HCT116 (cell line): ENCODE measurements at regions not wholly inside any gene's neighbourhood (a gene's known extent, or its start where the extent isn't known, plus 50 kb on each side); places are given as distances from the start of the nearest gene placed in this dataset.
"Not testable (repeated sequence)": the region's sequence is repeated elsewhere in the genome, so short reads cannot be mapped to it uniquely, and the experiment has no call there.

Source experiments
- ATAC-seq: fragments of 200-7000 bp; cut with Tn5 transposase; 2 replicates; pipeline ENCODE4 v1.9.1; 2020; ENCODE audit warnings: mild to moderate bottlenecking, moderate library complexity
- BruUV-seq: library from RNA; stranded (reverse); fragments of 400-500 nt; replicated peaks from 2 replicates; lab custom pipeline; 2021; lab: Mats Ljungman, UMichigan
- CTCF ChIA-PET: fragments of 300-600 bp; sonication (Branson Sonifier 250); formaldehyde crosslinking; loops from one replicate; lab custom pipeline; 2021; ENCODE audit warnings: antibody characterized with exemption; lab: Charles Lee
- POLR2A ChIA-PET: fragments of 300-600, 350-600 bp; sonication (Branson Sonifier 250); formaldehyde crosslinking; loops from one replicate; lab custom pipeline; 2021; ENCODE audit warnings: antibody characterized with exemption; lab: Charles Lee
- RAD21 ChIA-PET, 2 experiments: fragments of 300-600 bp; sonication (Branson Sonifier 250); formaldehyde crosslinking; loops; one replicate each; lab custom pipeline; 2023; ENCODE audit warnings: low total read pairs in 2 of 2; ENCODE audit not compliant: uncharacterized antibody in 2 of 2, unreplicated experiment in 2 of 2, low non-redundant PET in 1 of 2; lab: Charles Lee
- DNase-seq: peaks from one replicate; pipeline ENCODE4 v3.0.0-alpha.2; 2010; ENCODE audit warnings: low read depth, low spot score
- H2AFZ ChIP-seq: fragments of 200-600 bp; shearing (Covaris generic), sonication (generic); 2 replicates; pipeline ENCODE4 v1.6.1; 2017; ENCODE audit warnings: low read depth, mixed run types, mixed read lengths, antibody characterized with exemption, low read length; ENCODE audit not compliant: poor library complexity, severe bottlenecking
- H3K27ac ChIP-seq: 2 replicates; pipeline ENCODE4 v1.5.1; 2012; ENCODE audit warnings: low read depth, low read length
- H3K27me3 ChIP-seq: fragments of 200-600 bp; sonication (generic); 2 replicates; pipeline ENCODE4 v1.6.1; 2016; ENCODE audit warnings: mixed run types, low read length, mixed read lengths; ENCODE audit not compliant: insufficient read depth
- H3K36me3 ChIP-seq, 2 experiments: fragments of 200-500 bp in 1 of 2; fragments of 200-600 bp in 1 of 2; sonication (Bioruptor generic) in 1 of 2; sonication (generic) in 1 of 2; 2 replicates each; pipeline versions ENCODE4 v1.5.1 to v1.6.1; 2014 to 2016; ENCODE audit warnings: low read length in 2 of 2, inconsistent platforms in 1 of 2, mixed read lengths in 1 of 2, mixed run types in 1 of 2; ENCODE audit not compliant: insufficient read depth in 2 of 2, control insufficient read depth in 1 of 2
- H3K4me1 ChIP-seq, 2 experiments: fragments of 200-600 bp in 1 of 2; sonication (generic) in 1 of 2; 2 replicates each; pipeline versions ENCODE4 v1.5.1 to v1.6.1; 2012 to 2017; ENCODE audit warnings: low read length in 2 of 2, inconsistent platforms in 1 of 2, mild to moderate bottlenecking in 1 of 2, mixed read lengths in 1 of 2, mixed run types in 1 of 2, moderate library complexity in 1 of 2; ENCODE audit not compliant: insufficient read depth in 2 of 2, control insufficient read depth in 1 of 2
- H3K4me2 ChIP-seq: fragments of 200-600 bp; sonication (generic); 2 replicates; pipeline ENCODE4 v1.6.1; 2017; ENCODE audit warnings: mixed run types, low read length, mixed read lengths
- H3K4me3 ChIP-seq, 2 experiments: fragments of 200-600 bp in 1 of 2; sonication (generic) in 1 of 2; replicated peaks in 1 of 2; 2 replicates each; pipeline ENCODE4 v1.5.1; 2011 to 2016; ENCODE audit warnings: low read length in 2 of 2, control low read depth in 1 of 2, low read depth in 1 of 2, mild to moderate bottlenecking in 1 of 2, mixed read lengths in 1 of 2, mixed run types in 1 of 2
- H3K79me2 ChIP-seq: fragments of 200-600 bp; sonication (generic); 2 replicates; pipeline ENCODE4 v1.6.1; 2017; ENCODE audit warnings: mild to moderate bottlenecking, mixed run types, low read length, moderate library complexity, mixed read lengths; ENCODE audit not compliant: insufficient read depth
- H3K9ac ChIP-seq: fragments of 200-600 bp; sonication (generic); 2 replicates; pipeline ENCODE4 v1.6.1; 2016; ENCODE audit warnings: low read length, mixed read lengths
- H3K9me2 ChIP-seq: fragments of 200-600 bp; sonication (generic), shearing (Covaris generic); 2 replicates; pipeline ENCODE4 v1.6.1; 2017; ENCODE audit warnings: mixed run types, mild to moderate bottlenecking, moderate library complexity; ENCODE audit not compliant: insufficient read depth
- H3K9me3 ChIP-seq, 2 experiments: fragments of 200-500 bp in 1 of 2; fragments of 200-600 bp in 1 of 2; sonication (Bioruptor generic) in 1 of 2; sonication (generic) in 1 of 2; 2 replicates each; pipeline ENCODE4 v1.6.1; 2014 to 2017; ENCODE audit warnings: low read length in 2 of 2, mixed read lengths in 2 of 2, inconsistent platforms in 1 of 2, low read depth in 1 of 2, mild to moderate bottlenecking in 1 of 2, mixed run types in 1 of 2, moderate library complexity in 1 of 2; ENCODE audit not compliant: control insufficient read depth in 1 of 2, insufficient read depth in 1 of 2
- H4K20me1 ChIP-seq: fragments of 200-600 bp; sonication (generic), shearing (Covaris generic); 2 replicates; pipeline ENCODE4 v1.6.1; 2017; ENCODE audit warnings: mixed run types, mild to moderate bottlenecking, moderate library complexity; ENCODE audit not compliant: insufficient read depth
- CBX3 ChIP-seq: IDR thresholded peaks from 2 replicates; pipeline ENCODE4 v1.6.1; 2012; ENCODE audit warnings: low read depth
- CEBPB ChIP-seq: IDR thresholded peaks from 2 replicates; pipeline ENCODE4 v1.6.1; 2012; ENCODE audit warnings: low read depth
- EGR1 ChIP-seq: IDR thresholded peaks from 2 replicates; pipeline ENCODE4 v1.6.1; 2012; ENCODE audit warnings: low read depth
- FOSL1 ChIP-seq: IDR thresholded peaks from 2 replicates; pipeline ENCODE4 v1.6.1; 2012; ENCODE audit warnings: low read depth
- JUND ChIP-seq: IDR thresholded peaks from 2 replicates; pipeline ENCODE4 v1.6.1; 2012
- POLR2A ChIP-seq: IDR thresholded peaks from 2 replicates; pipeline ENCODE4 v1.7.0; 2011; ENCODE audit warnings: borderline replicate concordance; ENCODE audit not compliant: insufficient read depth, insufficient read length; ENCODE audit errors: extremely low read depth
- POLR2AphosphoS5 ChIP-seq: IDR thresholded peaks from 2 replicates; pipeline ENCODE4 v1.6.1; 2011; ENCODE audit warnings: mild to moderate bottlenecking, low read depth, low read length, moderate library complexity
- RAD21 ChIP-seq: IDR thresholded peaks from 2 replicates; pipeline ENCODE4 v1.6.1; 2012; ENCODE audit warnings: low read depth, mild to moderate bottlenecking
- SIN3A ChIP-seq: IDR thresholded peaks from 2 replicates; pipeline ENCODE4 v1.6.1; 2012; ENCODE audit warnings: low read depth
- SP1 ChIP-seq: IDR thresholded peaks from 2 replicates; pipeline ENCODE4 v1.6.1; 2012; ENCODE audit warnings: low read depth
- TCF7L2 ChIP-seq: IDR thresholded peaks from 2 replicates; pipeline ENCODE4 v1.7.0; 2011; ENCODE audit warnings: borderline replicate concordance, inconsistent platforms; ENCODE audit not compliant: insufficient read depth, insufficient read length; ENCODE audit errors: extremely low read depth
- YY1 ChIP-seq: IDR thresholded peaks from 2 replicates; pipeline ENCODE4 v1.6.1; 2011; ENCODE audit warnings: low read length, low read depth, moderate library complexity, mild to moderate bottlenecking; ENCODE audit not compliant: insufficient replicate concordance; ENCODE audit errors: extremely low read depth
- intact Hi-C: fragments of 100-400 bp; cut with micrococcal nuclease; formaldehyde crosslinking; loops from 2 replicates; pipeline ENCODE4 v1.10.0; 2022
- TF ChIP-seq, protein P1 (sequence below): IDR thresholded peaks from 2 replicates; pipeline ENCODE4 v1.6.1; 2011; ENCODE audit warnings: mild to moderate bottlenecking, low read length, moderate library complexity; ENCODE audit not compliant: insufficient replicate concordance; ENCODE audit errors: extremely low read depth
- TF ChIP-seq, protein P2 (sequence below): IDR thresholded peaks from 2 replicates; pipeline ENCODE4 v1.6.1; 2012
- TF ChIP-seq, protein P3 (sequence below): IDR thresholded peaks from 2 replicates; pipeline ENCODE4 v1.6.1; 2012

DNA sequence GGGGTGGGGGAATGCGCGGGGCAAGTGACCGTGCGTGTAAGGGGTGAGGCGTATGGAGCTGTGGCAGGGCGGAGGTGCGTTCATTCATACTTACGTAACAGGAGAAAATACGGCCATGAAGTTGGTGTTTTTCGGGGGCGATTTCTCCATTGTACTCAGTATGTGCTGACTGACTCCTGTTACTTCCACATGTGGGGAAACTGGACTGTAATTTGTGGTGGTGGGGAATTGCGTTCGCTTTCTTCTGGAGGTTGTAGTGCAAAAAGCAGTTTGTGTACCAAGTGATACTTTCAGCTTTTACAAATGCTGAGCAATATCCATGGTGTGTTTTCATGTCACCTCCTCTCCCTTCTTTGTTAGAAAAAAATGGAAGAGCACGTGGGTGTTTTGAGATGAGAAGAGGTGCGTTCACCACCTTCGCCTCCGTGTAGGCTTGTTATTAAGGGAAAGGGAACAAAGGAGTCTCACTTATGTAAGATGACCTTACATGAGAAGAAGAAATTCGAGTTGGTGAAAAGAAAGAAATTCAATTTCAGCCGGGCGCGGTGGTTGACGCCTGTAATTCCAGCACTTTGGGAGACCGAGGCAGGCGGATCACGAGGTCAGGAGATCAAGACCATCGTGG lies 181.1 kb upstream of the NOTCH2NLA start:
- DNase-seq (peak; percentile 97), ATAC-seq (peak; percentile 90)
- H3K4me1 ChIP-seq, H3K9me3 ChIP-seq, H3K4me3 ChIP-seq, CTCF ChIA-PET, intact Hi-C loops, H3K79me2 ChIP-seq, H3K9me2 ChIP-seq, H4K20me1 ChIP-seq, H2AFZ ChIP-seq, RAD21 ChIA-PET, H3K27me3 ChIP-seq, H3K36me3 ChIP-seq: not testable (repeated sequence)
- H3K27ac ChIP-seq = peak overlapping the region; percentile 17
- peak overlapping the region; percentile 20 for H3K9ac ChIP-seq
- H3K4me2 ChIP-seq = peak overlapping the region; percentile 31; the same call in 1 of the 2 replicates
- 0 out of 2 replicates have a peak, but pooled peaks have one; percentile 46 for TF ChIP-seq EGR1
- TF ChIP-seq JUND = peak; percentile 80
- TF ChIP-seq, protein P1, sequence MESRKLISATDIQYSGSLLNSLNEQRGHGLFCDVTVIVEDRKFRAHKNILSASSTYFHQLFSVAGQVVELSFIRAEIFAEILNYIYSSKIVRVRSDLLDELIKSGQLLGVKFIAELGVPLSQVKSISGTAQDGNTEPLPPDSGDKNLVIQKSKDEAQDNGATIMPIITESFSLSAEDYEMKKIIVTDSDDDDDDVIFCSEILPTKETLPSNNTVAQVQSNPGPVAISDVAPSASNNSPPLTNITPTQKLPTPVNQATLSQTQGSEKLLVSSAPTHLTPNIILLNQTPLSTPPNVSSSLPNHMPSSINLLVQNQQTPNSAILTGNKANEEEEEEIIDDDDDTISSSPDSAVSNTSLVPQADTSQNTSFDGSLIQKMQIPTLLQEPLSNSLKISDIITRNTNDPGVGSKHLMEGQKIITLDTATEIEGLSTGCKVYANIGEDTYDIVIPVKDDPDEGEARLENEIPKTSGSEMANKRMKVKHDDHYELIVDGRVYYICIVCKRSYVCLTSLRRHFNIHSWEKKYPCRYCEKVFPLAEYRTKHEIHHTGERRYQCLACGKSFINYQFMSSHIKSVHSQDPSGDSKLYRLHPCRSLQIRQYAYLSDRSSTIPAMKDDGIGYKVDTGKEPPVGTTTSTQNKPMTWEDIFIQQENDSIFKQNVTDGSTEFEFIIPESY = peak; percentile 85
- peak; percentile 48 for TF ChIP-seq SP1
- TF ChIP-seq POLR2AphosphoS5 = peak; percentile 93
- TF ChIP-seq POLR2A = peak; percentile 99
- TF ChIP-seq, protein P2, sequence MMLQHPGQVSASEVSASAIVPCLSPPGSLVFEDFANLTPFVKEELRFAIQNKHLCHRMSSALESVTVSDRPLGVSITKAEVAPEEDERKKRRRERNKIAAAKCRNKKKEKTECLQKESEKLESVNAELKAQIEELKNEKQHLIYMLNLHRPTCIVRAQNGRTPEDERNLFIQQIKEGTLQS = peak; percentile 24; the same call in 1 of the 2 replicates
- TF ChIP-seq FOSL1 = 0 out of 2 replicates have a peak, but pooled peaks have one; percentile 29
- peak; percentile 68; the same call in 1 of the 2 replicates for TF ChIP-seq CEBPB
- TF ChIP-seq, protein P3, sequence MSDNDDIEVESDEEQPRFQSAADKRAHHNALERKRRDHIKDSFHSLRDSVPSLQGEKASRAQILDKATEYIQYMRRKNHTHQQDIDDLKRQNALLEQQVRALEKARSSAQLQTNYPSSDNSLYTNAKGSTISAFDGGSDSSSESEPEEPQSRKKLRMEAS = peak; percentile 70
- TF ChIP-seq YY1 = peak; percentile 75
- TF ChIP-seq SIN3A = peak; percentile 99
- peak; percentile 7 for TF ChIP-seq TCF7L2
- 0 out of 2 replicates have a peak, but pooled peaks have one; percentile 7 for TF ChIP-seq RAD21
- peak; percentile 74; the same call in 1 of the 2 replicates for TF ChIP-seq CBX3
- TSS peak; percentile 100 for BruUV-seq
- POLR2A ChIA-PET = interaction anchor here (1.0 to 1.3 kb wide), 2 partner anchors 23 to 33 kb away, joined by 6 to 8 read pairs; no protein-coding TSS in a partner anchor

DNA sequence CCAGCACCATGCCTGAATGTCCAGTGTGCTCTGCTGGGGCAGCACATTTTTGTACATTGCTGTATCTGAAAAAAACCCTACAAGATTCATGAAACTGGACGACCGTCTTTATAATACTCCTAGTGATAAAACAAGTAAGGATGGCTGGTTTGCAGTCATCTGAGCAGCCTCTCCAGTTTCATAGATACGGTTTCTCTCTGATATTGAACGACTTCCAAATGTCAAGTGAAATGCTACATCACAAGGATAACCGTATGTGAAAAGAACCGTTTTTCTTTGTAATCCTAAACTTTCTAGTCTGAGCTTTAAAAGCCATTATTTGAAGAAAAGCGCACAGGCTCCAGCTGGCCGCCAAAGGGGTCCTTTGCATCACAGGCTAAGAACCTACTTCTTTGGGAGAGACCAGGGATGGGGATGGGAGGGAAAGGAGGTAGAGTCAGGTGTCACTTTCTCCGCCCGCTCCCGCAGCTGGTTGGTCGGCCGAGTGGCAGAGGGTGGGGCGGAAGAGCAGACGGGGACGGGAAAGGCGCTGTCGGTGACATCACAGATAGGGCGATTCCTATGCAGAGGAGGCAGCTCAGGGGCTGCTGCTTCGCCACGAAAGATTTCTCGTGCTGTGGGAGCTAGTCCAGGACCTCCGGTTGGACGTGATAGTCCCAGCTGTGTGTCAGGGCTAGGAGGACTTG lies 180.4 kb upstream of the NOTCH2NLA start:
- H3K36me3 ChIP-seq, H3K4me3 ChIP-seq, H3K79me2 ChIP-seq, intact Hi-C loops, RAD21 ChIA-PET, H2AFZ ChIP-seq, H3K9me2 ChIP-seq, H3K27me3 ChIP-seq, H3K4me1 ChIP-seq, CTCF ChIA-PET, H3K9me3 ChIP-seq, H4K20me1 ChIP-seq: not testable (repeated sequence)
- peak; percentile 53 for DNase-seq
- POLR2A ChIA-PET = interaction anchor here (1.0 to 1.3 kb wide), 2 partner anchors 22 to 32 kb away, joined by 6 to 8 read pairs; no protein-coding TSS in a partner anchor
- peak overlapping the region; percentile 20 for H3K9ac ChIP-seq
- peak overlapping the region; percentile 33 for H3K4me2 ChIP-seq
- TSS peak; percentile 69 for BruUV-seq
- ATAC-seq = peak; percentile 92
- H3K27ac ChIP-seq = peak overlapping the region; percentile 17
